ENCODE measurements at regions not wholly inside any gene's neighbourhood (a gene's known extent, or its start where the extent isn't known, plus 50 kb on each side); places are given as distances from the start of the nearest gene placed in this dataset.

DNA sequence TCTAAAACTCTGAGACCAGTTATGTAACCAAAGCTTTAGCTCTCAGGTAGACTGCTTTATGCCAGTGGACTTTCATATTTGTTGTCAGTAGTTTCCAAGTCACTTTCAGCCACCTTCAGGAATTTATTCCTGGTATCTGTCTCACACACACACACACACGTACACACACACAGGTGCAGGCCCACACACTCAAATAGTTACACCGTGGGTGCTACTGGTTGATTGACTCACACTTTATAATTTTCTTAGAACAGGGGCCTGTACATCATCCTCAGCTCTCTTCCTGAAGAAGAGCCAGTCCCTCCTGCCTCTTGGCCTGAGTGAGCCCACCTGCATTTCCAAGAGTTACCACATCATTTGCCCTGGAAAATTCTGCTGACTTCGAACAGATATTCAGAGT lies 555.2 kb downstream of the SOX6 start:
- intact Hi-C loops (cut with DNase I), result no loop called here
- Histone ChIP-seq H3K36me3 (replicated peaks in 1 of 2) (no peaks in the 10 kb centered on the region), H3K27me3 (no peaks in the 10 kb centered on the region), H3K4me3 (no peak overlapping the region), H3K4me1 (replicated peaks in 1 of 2) (no peaks in the 10 kb centered on the region), H3K27ac (no peak overlapping the region), H3K9me3 (replicated peaks in 1 of 3) (no peaks in the 10 kb centered on the region)
- no peak for TF ChIP-seq POLR2A (IDR thresholded peaks at IDR 0.05)
- TF ChIP-seq, protein P1, sequence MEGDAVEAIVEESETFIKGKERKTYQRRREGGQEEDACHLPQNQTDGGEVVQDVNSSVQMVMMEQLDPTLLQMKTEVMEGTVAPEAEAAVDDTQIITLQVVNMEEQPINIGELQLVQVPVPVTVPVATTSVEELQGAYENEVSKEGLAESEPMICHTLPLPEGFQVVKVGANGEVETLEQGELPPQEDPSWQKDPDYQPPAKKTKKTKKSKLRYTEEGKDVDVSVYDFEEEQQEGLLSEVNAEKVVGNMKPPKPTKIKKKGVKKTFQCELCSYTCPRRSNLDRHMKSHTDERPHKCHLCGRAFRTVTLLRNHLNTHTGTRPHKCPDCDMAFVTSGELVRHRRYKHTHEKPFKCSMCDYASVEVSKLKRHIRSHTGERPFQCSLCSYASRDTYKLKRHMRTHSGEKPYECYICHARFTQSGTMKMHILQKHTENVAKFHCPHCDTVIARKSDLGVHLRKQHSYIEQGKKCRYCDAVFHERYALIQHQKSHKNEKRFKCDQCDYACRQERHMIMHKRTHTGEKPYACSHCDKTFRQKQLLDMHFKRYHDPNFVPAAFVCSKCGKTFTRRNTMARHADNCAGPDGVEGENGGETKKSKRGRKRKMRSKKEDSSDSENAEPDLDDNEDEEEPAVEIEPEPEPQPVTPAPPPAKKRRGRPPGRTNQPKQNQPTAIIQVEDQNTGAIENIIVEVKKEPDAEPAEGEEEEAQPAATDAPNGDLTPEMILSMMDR (IDR thresholded peaks at IDR 0.05), result no peak
- DNase-seq, result no peak
- 76 to 86% (median 81%) methylated on average over 3 of the region's 3 CpGs for WGBS, 4 donors

DNA sequence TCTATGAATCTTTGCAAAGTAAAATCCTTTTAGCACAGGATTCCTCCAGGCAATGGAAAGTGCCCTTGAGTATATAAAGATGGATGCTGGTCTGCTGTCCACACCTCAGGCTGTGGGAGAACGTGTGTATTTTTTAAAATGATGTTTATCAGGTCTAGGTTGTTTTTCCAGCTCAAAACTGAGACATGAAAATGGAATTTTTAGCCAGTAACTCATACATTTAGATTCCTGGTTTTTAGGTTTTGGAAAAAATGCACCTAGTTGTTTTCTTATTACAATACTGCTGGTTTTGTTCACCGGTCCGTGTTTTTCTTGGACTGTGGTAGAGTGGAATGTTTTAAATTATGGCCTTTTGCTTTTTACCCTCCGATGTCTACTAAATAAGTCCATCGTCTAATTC lies 554.7 kb downstream of the SOX6 start:
- intact Hi-C loops (cut with DNase I), result no loop called here
- DNase-seq, result no peak
- H3K4me1 ChIP-seq (replicated peaks in 1 of 2), result no peaks in the 10 kb centered on the region
- TF ChIP-seq, protein P1 (IDR thresholded peaks at IDR 0.05), result no peak
- no peak for TF ChIP-seq POLR2A (IDR thresholded peaks at IDR 0.05)
- H3K9me3 ChIP-seq (replicated peaks in 1 of 3), result no peaks in the 10 kb centered on the region
- 74 to 80% (median 77%) methylated on average over 5 of the region's 5 CpGs for WGBS, 4 donors
- H3K4me3 ChIP-seq, result no peak overlapping the region
- no peaks in the 10 kb centered on the region for H3K36me3 ChIP-seq (replicated peaks in 1 of 2)
- no peaks in the 10 kb centered on the region for H3K27me3 ChIP-seq
- H3K27ac ChIP-seq, result no peak overlapping the region

GRCh38 chr11:15805726-15806125 lies 550.6 kb downstream of the SOX6 start:
- no peak overlapping the region for H3K27ac ChIP-seq
- no peaks in the 10 kb centered on the region for H3K9me3 ChIP-seq (replicated peaks in 1 of 3)
- no peak overlapping the region for H3K4me3 ChIP-seq
- H3K4me1 ChIP-seq (replicated peaks in 1 of 2), result no peaks in the 10 kb centered on the region
- WGBS, 4 donors, result 56 to 91% (median 87%) methylated on average over 1 of the region's 1 CpG
- intact Hi-C loops (cut with DNase I), result no loop called here
- H3K27me3 ChIP-seq, result no peaks in the 10 kb centered on the region
- no peaks in the 10 kb centered on the region for H3K36me3 ChIP-seq (replicated peaks in 1 of 2)
- TF ChIP-seq, protein P1 (IDR thresholded peaks at IDR 0.05), result no peak
- no peak for TF ChIP-seq POLR2A (IDR thresholded peaks at IDR 0.05)
- DNase-seq, result no peak

DNA sequence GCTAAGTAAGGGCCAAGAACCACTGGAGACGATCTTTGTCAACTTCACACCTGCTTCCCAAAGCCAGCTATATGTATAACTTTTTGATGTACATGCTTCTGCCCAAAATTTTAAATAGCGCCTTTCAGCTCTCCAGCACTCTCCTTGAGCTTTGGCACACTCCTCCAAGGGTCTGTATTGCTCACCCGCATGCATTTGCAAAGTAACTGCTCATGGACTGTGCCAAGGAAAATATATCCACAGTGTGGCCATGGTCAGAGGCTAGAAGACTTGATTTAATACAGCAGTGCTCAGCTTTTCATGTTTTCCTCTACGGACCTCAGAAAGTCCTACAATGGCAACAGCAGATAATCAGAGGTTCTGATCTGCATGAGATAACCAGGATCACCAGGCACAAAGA lies 550.1 kb downstream of the SOX6 start:
- Histone ChIP-seq H3K36me3 (replicated peaks in 1 of 2) (no peaks in the 10 kb centered on the region), H3K27me3 (no peaks in the 10 kb centered on the region), H3K27ac (no peak overlapping the region), H3K4me1 (replicated peaks in 1 of 2) (no peaks in the 10 kb centered on the region), H3K9me3 (replicated peaks in 1 of 3) (no peaks in the 10 kb centered on the region), H3K4me3 (no peak overlapping the region)
- intact Hi-C loops (cut with DNase I), result no loop called here
- WGBS, 4 donors, result 83 to 89% (median 88%) methylated on average over 4 of the region's 4 CpGs
- no peak for DNase-seq
- TF ChIP-seq, protein P1 (IDR thresholded peaks at IDR 0.05), result no peak
- no peak for TF ChIP-seq POLR2A (IDR thresholded peaks at IDR 0.05)
